H1 (cell line): ENCODE measurements at regions not wholly inside any gene's neighbourhood (a gene's known extent, or its start where the extent isn't known, plus 50 kb on each side); places are given as distances from the start of the nearest gene placed in this dataset.

Experiments used
- CTCF ChIA-PET: fragments of 300-600 bp; sonication (Branson Sonifier 250); formaldehyde crosslinking; loops from one replicate; lab custom pipeline; 2021; ENCODE audit not compliant: partially characterized antibody; lab: Charles Lee
- POLR2A ChIA-PET: fragments of 300-600 bp; sonication (Branson Sonifier 250); formaldehyde crosslinking; loops from one replicate; lab custom pipeline; 2021; ENCODE audit warnings: inconsistent platforms; ENCODE audit not compliant: partially characterized antibody; lab: Charles Lee
- DNase-seq, 2 experiments: peaks; one replicate each; pipeline versions ENCODE4 v3.0.0 to v3.0.0-alpha.2; 2010 to 2022; ENCODE audit warnings: low spot score in 2 of 2, low read depth in 1 of 2, mixed read lengths in 1 of 2
- FAIRE-seq: peaks from 2 replicates; lab custom pipeline; 2011; peaks lifted over from hg19 to GRCh38; lab: Jason Lieb, UNC
- H2AFZ ChIP-seq: 2 replicates; pipeline ENCODE4 v1.8.1; 2012; ENCODE audit warnings: low read length, inconsistent platforms
- H2AK5ac ChIP-seq: 2 replicates; pipeline ENCODE4 v1.6.1; 2013; ENCODE audit warnings: low read depth, low read length
- H2BK120ac ChIP-seq: replicated peaks from 2 replicates; pipeline ENCODE3; 2013; ENCODE audit warnings: low read depth, low read length, inconsistent platforms
- H2BK12ac ChIP-seq: 2 replicates; pipeline ENCODE4 v1.6.1; 2013; ENCODE audit warnings: low read depth, low read length
- H2BK15ac ChIP-seq: 2 replicates; pipeline ENCODE4 v1.6.1; 2013; ENCODE audit warnings: low read length
- H2BK20ac ChIP-seq: 2 replicates; pipeline ENCODE4 v1.6.1; 2013; ENCODE audit warnings: low read length
- H2BK5ac ChIP-seq: 2 replicates; pipeline ENCODE4 v1.6.1; 2013; ENCODE audit warnings: low read depth, low read length
- H3K14ac ChIP-seq: 2 replicates; pipeline ENCODE4 v1.6.1; 2013; ENCODE audit warnings: inconsistent platforms; ENCODE audit not compliant: insufficient read length
- H3K18ac ChIP-seq: 2 replicates; pipeline ENCODE4 v1.6.1; 2013; ENCODE audit warnings: low read length; ENCODE audit errors: extremely low read depth
- H3K23ac ChIP-seq: 2 replicates; pipeline ENCODE4 v1.6.1; 2013; ENCODE audit warnings: inconsistent platforms; ENCODE audit not compliant: insufficient read length
- H3K23me2 ChIP-seq: 2 replicates; pipeline ENCODE4 v1.6.1; 2013; ENCODE audit warnings: low read depth, low read length
- H3K27ac ChIP-seq: 2 replicates; pipeline ENCODE4 v1.6.1; 2011; ENCODE audit warnings: low read depth, low read length, inconsistent platforms
- H3K27me3 ChIP-seq, 4 experiments: replicated peaks in 1 of 4; 1 replicate in 1 of 4; 2 replicates in 3 of 4; pipeline versions ENCODE4 v1.6.1 to v1.8.1; 2011 to 2013; ENCODE audit warnings: low read length in 3 of 4, mild to moderate bottlenecking in 3 of 4, inconsistent platforms in 2 of 4, mixed read lengths in 2 of 4, moderate library complexity in 1 of 4; ENCODE audit not compliant: control insufficient read depth in 3 of 4, insufficient read depth in 3 of 4; ENCODE audit errors: extremely low read depth in 1 of 4
- H3K36me3 ChIP-seq, 4 experiments: 2 replicates each; pipeline versions ENCODE4 v1.6.1 to v1.8.1; 2011 to 2013; ENCODE audit warnings: mild to moderate bottlenecking in 4 of 4, low read length in 3 of 4, moderate library complexity in 2 of 4, control low read depth in 1 of 4, inconsistent platforms in 1 of 4; ENCODE audit not compliant: insufficient read depth in 4 of 4, control insufficient read depth in 2 of 4
- H3K4ac ChIP-seq: replicated peaks from 2 replicates; pipeline ENCODE3; 2013; ENCODE audit warnings: low read length, low read depth, mixed read lengths, inconsistent platforms; ENCODE audit not compliant: insufficient read length
- H3K4me1 ChIP-seq, 4 experiments: replicated peaks in 1 of 4; 1 replicate in 1 of 4; 2 replicates in 3 of 4; pipeline versions ENCODE4 v1.6.1 to v1.8.1; 2011 to 2013; ENCODE audit warnings: low read length in 3 of 4, inconsistent platforms in 2 of 4, mixed read lengths in 1 of 4; ENCODE audit not compliant: insufficient read depth in 4 of 4, control insufficient read depth in 3 of 4
- H3K4me2 ChIP-seq, 2 experiments: 2 replicates each; pipeline versions ENCODE4 v1.6.1 to v1.8.1; 2011 to 2013; ENCODE audit warnings: low read depth in 2 of 2, low read length in 2 of 2, control low read depth in 1 of 2, inconsistent platforms in 1 of 2, mild to moderate bottlenecking in 1 of 2; ENCODE audit not compliant: insufficient read depth in 1 of 2
- H3K4me3 ChIP-seq, 4 experiments: fragments of 200-600, 300-600 bp in 1 of 4; sonication (generic), shearing (Covaris generic), sonication (Bioruptor Twin) in 1 of 4; 2 replicates each; pipeline versions ENCODE4 v1.5.1 to v1.8.1; 2011 to 2016; ENCODE audit warnings: low read length in 4 of 4, low read depth in 3 of 4, control low read depth in 2 of 4, inconsistent platforms in 2 of 4, mild to moderate bottlenecking in 2 of 4, mixed read lengths in 1 of 4, moderate library complexity in 1 of 4; ENCODE audit not compliant: insufficient read depth in 2 of 4; ENCODE audit errors: extremely low read depth in 1 of 4
- H3K56ac ChIP-seq: replicated peaks from 2 replicates; pipeline ENCODE3; 2013; ENCODE audit warnings: low read depth, mild to moderate bottlenecking, mixed read lengths, low read length, inconsistent platforms; ENCODE audit not compliant: insufficient read length
- H3K79me1 ChIP-seq: 2 replicates; pipeline ENCODE4 v1.6.1; 2013; ENCODE audit warnings: low read depth, low read length, control low read depth
- H3K79me2 ChIP-seq, 2 experiments: 2 replicates each; pipeline versions ENCODE4 v1.6.1 to v1.8.1; 2012 to 2013; ENCODE audit warnings: low read length in 2 of 2, mild to moderate bottlenecking in 2 of 2, inconsistent platforms in 1 of 2; ENCODE audit not compliant: insufficient read depth in 2 of 2, control insufficient read depth in 1 of 2
- H3K9ac ChIP-seq, 4 experiments: replicated peaks in 1 of 4; 1 replicate in 1 of 4; 2 replicates in 3 of 4; pipeline versions ENCODE4 v1.6.1 to v1.8.1; 2011 to 2013; ENCODE audit warnings: low read depth in 3 of 4, low read length in 3 of 4, control low read depth in 2 of 4, mild to moderate bottlenecking in 2 of 4, moderate library complexity in 2 of 4, inconsistent platforms in 1 of 4; ENCODE audit errors: extremely low read depth in 1 of 4
- H3K9me3 ChIP-seq, 2 experiments: 2 replicates each; pipeline versions ENCODE4 v1.6.1 to v1.8.1; 2012 to 2013; ENCODE audit warnings: mild to moderate bottlenecking in 2 of 2, moderate library complexity in 2 of 2, control low read depth in 1 of 2, inconsistent platforms in 1 of 2, low read depth in 1 of 2, low read length in 1 of 2, mixed read lengths in 1 of 2; ENCODE audit not compliant: insufficient read depth in 2 of 2
- H4K20me1 ChIP-seq, 2 experiments: replicated peaks in 1 of 2; 2 replicates each; pipeline versions ENCODE3 to v1.8.1; 2011 to 2013; ENCODE audit warnings: inconsistent platforms in 2 of 2, low read length in 2 of 2, mild to moderate bottlenecking in 1 of 2; ENCODE audit not compliant: insufficient read depth in 2 of 2, control insufficient read depth in 1 of 2
- H4K5ac ChIP-seq: 2 replicates; pipeline ENCODE4 v1.6.1; 2013; ENCODE audit warnings: low read length, low read depth, mixed read lengths, inconsistent platforms; ENCODE audit not compliant: insufficient read length
- H4K8ac ChIP-seq: 2 replicates; pipeline ENCODE4 v1.8.0; 2013; ENCODE audit warnings: mild to moderate bottlenecking, moderate library complexity, low read length, inconsistent platforms; ENCODE audit not compliant: insufficient read depth; ENCODE audit errors: extremely low read depth
- H4K91ac ChIP-seq: replicated peaks from 2 replicates; pipeline ENCODE3; 2013; ENCODE audit warnings: low read length, mixed read lengths, inconsistent platforms; ENCODE audit not compliant: insufficient read length
- GTF2F1 ChIP-seq: IDR thresholded peaks from 2 replicates; pipeline ENCODE4 v1.6.1; 2012; ENCODE audit warnings: low read depth, low read length, improper control_type of control experiment, borderline replicate concordance
- JUND ChIP-seq: IDR thresholded peaks from 2 replicates; pipeline ENCODE4 v1.6.1; 2011; ENCODE audit warnings: mild to moderate bottlenecking, improper control_type of control experiment, low read length
- POLR2AphosphoS5 ChIP-seq: IDR thresholded peaks from 2 replicates; pipeline ENCODE4 v1.6.1; 2011; ENCODE audit warnings: low read depth, low read length
- POU5F1 ChIP-seq: IDR thresholded peaks from 2 replicates; pipeline ENCODE4 v1.6.1; 2011; ENCODE audit warnings: low read depth, mild to moderate bottlenecking, low read length, moderate library complexity
- RFX5 ChIP-seq: IDR thresholded peaks from 2 replicates; pipeline ENCODE4 v1.6.1; 2011; ENCODE audit warnings: low read depth, low read length, improper control_type of control experiment, borderline replicate concordance
- SUZ12 ChIP-seq: fragments of 200-600 bp; sonication (generic); IDR thresholded peaks from 2 replicates; pipeline ENCODE4 v1.6.1; 2012; ENCODE audit warnings: mild to moderate bottlenecking, inconsistent platforms, low read length, moderate library complexity, mixed read lengths
- TAF7 ChIP-seq: optimal IDR thresholded peaks from 2 replicates; pipeline ENCODE3; 2011; ENCODE audit warnings: low read depth, mild to moderate bottlenecking, inconsistent platforms, low read length, moderate library complexity, borderline replicate concordance
- ZNF274 ChIP-seq: IDR thresholded peaks from 2 replicates; pipeline ENCODE4 v1.7.0; 2012; ENCODE audit warnings: low read length, borderline replicate concordance; ENCODE audit errors: extremely low read depth

DNA sequence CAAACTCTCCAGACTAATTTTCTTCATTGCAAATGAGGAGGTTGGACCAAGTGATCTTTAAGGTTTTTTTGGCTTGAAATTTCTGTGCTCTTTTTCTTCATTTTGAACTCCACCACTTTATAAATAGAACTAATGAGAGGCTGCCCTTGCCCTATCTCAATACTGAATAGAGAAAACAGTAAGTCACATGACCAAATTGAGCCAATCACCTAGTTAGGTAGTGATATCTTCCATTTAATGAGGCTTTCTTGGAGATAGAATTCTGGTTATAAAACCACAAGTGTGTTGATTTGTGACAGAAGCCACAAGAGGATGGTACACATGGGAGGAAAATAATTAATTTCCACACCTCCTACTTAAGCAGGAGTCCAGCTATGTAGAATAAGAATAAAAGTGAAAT, 263.4 kb upstream of the SNX7 start:
- Histone ChIP-seq H2AK5ac (no peak overlapping the region), H3K79me1 (no peaks in the 10 kb centered on the region), H3K79me2 (no peaks in the 10 kb centered on the region), H4K8ac (no peak overlapping the region), H2AFZ (no peak overlapping the region), H3K4me2 (no peak overlapping the region), H3K14ac (no peak overlapping the region), H3K4me3 (no peak overlapping the region), H3K56ac (no peak overlapping the region), H3K9ac (no peak overlapping the region), H3K23ac (no peak overlapping the region), H3K27ac (no peak overlapping the region), H3K4me1 (no peaks in the 10 kb centered on the region), H4K5ac (no peak overlapping the region), H3K18ac (no peak overlapping the region), H2BK20ac (no peak overlapping the region), H2BK5ac (no peak overlapping the region), H4K91ac (no peak overlapping the region), H3K9me3 (no peaks in the 10 kb centered on the region), H2BK120ac (no peak overlapping the region), H3K23me2 (no peaks in the 10 kb centered on the region), H3K27me3 (no peaks in the 10 kb centered on the region), H2BK15ac (no peak overlapping the region), H2BK12ac (no peak overlapping the region), H4K20me1 (no peaks in the 10 kb centered on the region), H3K4ac (no peak overlapping the region), H3K36me3 (no peaks in the 10 kb centered on the region)
- no peak for FAIRE-seq
- CTCF ChIA-PET = interaction anchor here (0.7 kb wide), 1 partner anchor 1511 kb away, joined by 3 read pairs; no protein-coding TSS in a partner anchor
- no peak for TF ChIP-seq JUND
- TF ChIP-seq POU5F1 = no peak
- TF ChIP-seq GTF2F1 = no peak
- TF ChIP-seq POLR2AphosphoS5 = no peak
- TF ChIP-seq ZNF274 = no peak
- no peak for TF ChIP-seq TAF7
- no peak for TF ChIP-seq SUZ12
- TF ChIP-seq RFX5 = no peak
- DNase-seq = no peak
- POLR2A ChIA-PET = no interaction called here
